ENCODE measurements at regions not wholly inside any gene's neighbourhood (a gene's known extent, or its start where the extent isn't known, plus 50 kb on each side); places are given as distances from the start of the nearest gene placed in this dataset.
"Not testable (repeated sequence)": the region's sequence is repeated elsewhere in the genome, so short reads cannot be mapped to it uniquely, and the experiment has no call there.

DNA sequence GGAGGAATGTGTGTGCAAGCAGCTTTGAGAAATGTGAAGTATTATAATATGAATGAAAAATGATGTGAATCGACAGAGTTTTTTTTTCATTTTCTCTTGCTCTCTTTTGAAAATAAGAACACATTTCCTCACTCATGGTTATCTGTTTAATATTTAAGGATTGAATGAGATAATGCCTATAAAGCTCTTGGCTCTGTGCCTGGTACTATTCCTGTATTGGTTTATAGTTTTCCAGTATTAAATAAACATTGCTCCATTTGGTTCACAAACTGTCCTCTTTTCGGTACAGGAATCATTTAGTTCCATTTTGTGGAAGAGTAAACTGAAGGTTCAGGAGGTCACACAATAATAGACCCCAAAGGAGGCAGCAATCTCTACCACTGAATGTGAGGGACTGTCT, 1185.5 kb upstream of the WWC1 start:
- Histone ChIP-seq H3K9ac (no peak overlapping the region), H3K79me2 (ENCODE audit: insufficient read depth) (no peaks in the 10 kb centered on the region), H3K4me1 (ENCODE audit: insufficient read depth) (no peaks in the 10 kb centered on the region), H3K27ac (no peak overlapping the region), H3K4me3 (no peak overlapping the region), H3K4me2 (ENCODE audit: unreplicated experiment) (no peak overlapping the region), H3F3A (ENCODE audit: insufficient read depth) (no peaks in the 10 kb centered on the region), H3K27me3 (replicated peaks; ENCODE audit: insufficient read depth) (no peaks in the 10 kb centered on the region), H3K9me2 (ENCODE audit: insufficient read depth) (no peaks in the 10 kb centered on the region), H3K9me3 (ENCODE audit: low read depth) (no peaks in the 10 kb centered on the region), H2AFZ (no peak overlapping the region), H4K20me1 (ENCODE audit: insufficient read depth) (no peaks in the 10 kb centered on the region), H3K36me3 (ENCODE audit: low read depth) (no peaks in the 10 kb centered on the region)
- no peak for DNase-seq
- WGBS, 2 experiments (ENCODE audit: low coverage in 1 of 2, low lambda C conversion rate in 2 of 2, missing lambda C conversion rate in 2 of 2) = 3 to 9% methylated on average over 2 of the region's 2 CpGs
- in situ Hi-C loops (cut with MboI) = no loop called here
- no peak for TF ChIP-seq EZH2 (IDR thresholded peaks at IDR 0.05; ENCODE audit: insufficient read depth, poor library complexity, severe bottlenecking)
- no peak for TF ChIP-seq EZH2phosphoT487 (IDR thresholded peaks at IDR 0.05; ENCODE audit: insufficient read depth, low read depth)

DNA sequence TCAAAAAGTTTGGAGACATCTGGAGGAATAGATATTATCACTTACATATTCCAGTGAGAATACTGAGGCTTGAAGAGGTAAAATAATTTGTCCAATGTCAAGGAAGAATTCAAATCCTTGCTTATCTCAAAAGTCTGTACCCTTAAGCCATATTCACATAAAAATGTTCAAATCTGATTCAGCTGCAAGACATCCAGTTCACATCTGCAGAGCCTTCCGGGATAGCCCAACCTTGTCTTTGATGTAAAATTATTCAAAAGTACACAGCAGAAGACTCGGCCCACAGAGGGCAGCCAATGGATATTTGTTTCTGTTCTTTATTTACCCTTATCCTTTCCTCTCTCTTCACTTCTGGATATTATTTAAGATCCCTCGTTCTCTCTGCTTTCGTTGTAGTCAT, 1183.8 kb upstream of the WWC1 start:
- no peak for TF ChIP-seq EZH2phosphoT487 (IDR thresholded peaks at IDR 0.05; ENCODE audit: insufficient read depth, low read depth)
- no peak for TF ChIP-seq EZH2 (IDR thresholded peaks at IDR 0.05; ENCODE audit: insufficient read depth, poor library complexity, severe bottlenecking)
- H3K4me2 ChIP-seq (ENCODE audit: unreplicated experiment) = no peak overlapping the region

DNA sequence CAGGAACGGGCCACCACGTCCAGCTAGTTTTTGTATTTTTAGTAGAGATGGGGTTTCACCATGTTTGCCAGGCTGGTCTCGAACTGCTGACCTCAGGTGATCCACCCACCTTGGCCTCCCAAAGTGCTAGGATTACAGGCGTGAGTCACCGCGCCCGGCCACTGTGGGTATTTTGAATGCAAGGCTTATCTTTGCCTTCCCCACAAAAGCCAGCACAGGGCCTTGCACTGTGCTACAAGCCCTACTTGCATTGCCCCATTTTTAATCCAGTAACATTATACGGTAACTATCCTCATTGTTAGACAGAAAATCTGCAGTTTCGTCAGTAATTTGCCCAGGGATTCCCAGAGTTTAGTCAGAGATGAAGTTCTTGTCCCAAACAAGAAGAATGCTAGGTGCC, 1183.2 kb upstream of the WWC1 start:
- 32 to 39% methylated on average over 9 of the region's 9 CpGs for WGBS, 2 experiments (ENCODE audit: low coverage in 1 of 2, low lambda C conversion rate in 2 of 2, missing lambda C conversion rate in 2 of 2)
- H3K27ac ChIP-seq; in situ Hi-C loops (cut with MboI): not testable (repeated sequence)

More for the DNA sequence above, 1183.8 kb upstream of the WWC1 start:
- Histone ChIP-seq H3K36me3 (ENCODE audit: low read depth) (no peaks in the 10 kb centered on the region), H2AFZ (no peak overlapping the region), H3K4me1 (ENCODE audit: insufficient read depth) (no peaks in the 10 kb centered on the region), H3K27me3 (replicated peaks; ENCODE audit: insufficient read depth) (no peaks in the 10 kb centered on the region), H3K9me2 (ENCODE audit: insufficient read depth) (no peaks in the 10 kb centered on the region), H3F3A (ENCODE audit: insufficient read depth) (no peaks in the 10 kb centered on the region), H3K9me3 (ENCODE audit: low read depth) (no peaks in the 10 kb centered on the region), H3K79me2 (ENCODE audit: insufficient read depth) (no peaks in the 10 kb centered on the region), H4K20me1 (ENCODE audit: insufficient read depth) (no peaks in the 10 kb centered on the region), H3K9ac (no peak overlapping the region), H3K27ac (no peak overlapping the region), H3K4me3 (no peak overlapping the region)
- 24 to 27% methylated on average over 4 of the region's 4 CpGs for WGBS, 2 experiments (ENCODE audit: low coverage in 1 of 2, low lambda C conversion rate in 2 of 2, missing lambda C conversion rate in 2 of 2)
- no peak for DNase-seq
- in situ Hi-C loops (cut with MboI) = no loop called here

DNA sequence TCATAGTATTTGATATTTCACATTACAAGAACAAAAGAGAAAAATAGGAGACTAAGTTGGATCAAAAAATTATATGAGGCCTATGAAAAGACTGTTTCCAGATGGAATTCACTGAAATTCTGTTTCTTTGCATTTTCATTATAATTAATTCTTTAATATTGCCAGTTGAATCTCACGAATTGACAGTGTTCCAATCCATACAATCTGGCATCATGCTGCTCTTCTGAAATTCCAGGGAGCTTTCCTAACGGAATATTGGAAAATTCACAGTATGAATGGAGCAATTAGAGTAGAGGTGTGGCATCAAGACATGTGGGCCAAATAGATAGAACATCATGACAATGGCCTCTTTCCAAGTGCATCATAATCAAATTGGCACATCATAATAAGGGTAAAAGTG, 1178.9 kb upstream of the WWC1 start:
- no peaks in the 10 kb centered on the region for H3K4me1 ChIP-seq (ENCODE audit: insufficient read depth)
- no peak overlapping the region for H3K4me3 ChIP-seq
- H4K20me1 ChIP-seq (ENCODE audit: insufficient read depth) = no peaks in the 10 kb centered on the region
- TF ChIP-seq EZH2phosphoT487 (IDR thresholded peaks at IDR 0.05; ENCODE audit: insufficient read depth, low read depth) = no peak
- TF ChIP-seq EZH2 (IDR thresholded peaks at IDR 0.05; ENCODE audit: insufficient read depth, poor library complexity, severe bottlenecking) = no peak
- no peaks in the 10 kb centered on the region for H3K9me2 ChIP-seq (ENCODE audit: insufficient read depth)
- 7 to 8% methylated on average over 2 of the region's 2 CpGs for WGBS, 2 experiments (ENCODE audit: low coverage in 1 of 2, low lambda C conversion rate in 2 of 2, missing lambda C conversion rate in 2 of 2)
- no peaks in the 10 kb centered on the region for H3K36me3 ChIP-seq (ENCODE audit: low read depth)
- no peaks in the 10 kb centered on the region for H3F3A ChIP-seq (ENCODE audit: insufficient read depth)
- no peaks in the 10 kb centered on the region for H3K9me3 ChIP-seq (ENCODE audit: low read depth)
- no peak for DNase-seq
- H3K27me3 ChIP-seq (replicated peaks; ENCODE audit: insufficient read depth) = no peaks in the 10 kb centered on the region
- in situ Hi-C loops (cut with MboI) = no loop called here
- no peak overlapping the region for H3K27ac ChIP-seq
- H2AFZ ChIP-seq = no peak overlapping the region
- H3K9ac ChIP-seq = no peak overlapping the region
- no peak overlapping the region for H3K4me2 ChIP-seq (ENCODE audit: unreplicated experiment)
- H3K79me2 ChIP-seq (ENCODE audit: insufficient read depth) = no peaks in the 10 kb centered on the region

More for the DNA sequence above, 1183.2 kb upstream of the WWC1 start:
- H3K4me1 ChIP-seq (ENCODE audit: insufficient read depth); H3K9me3 ChIP-seq (ENCODE audit: low read depth); H3F3A ChIP-seq (ENCODE audit: insufficient read depth); H3K9ac ChIP-seq; H3K4me3 ChIP-seq; H3K79me2 ChIP-seq (ENCODE audit: insufficient read depth); H2AFZ ChIP-seq; H4K20me1 ChIP-seq (ENCODE audit: insufficient read depth); H3K4me2 ChIP-seq (ENCODE audit: unreplicated experiment); H3K36me3 ChIP-seq (ENCODE audit: low read depth); DNase-seq; H3K9me2 ChIP-seq (ENCODE audit: insufficient read depth); H3K27me3 ChIP-seq (replicated peaks; ENCODE audit: insufficient read depth): not testable (repeated sequence)

DNA sequence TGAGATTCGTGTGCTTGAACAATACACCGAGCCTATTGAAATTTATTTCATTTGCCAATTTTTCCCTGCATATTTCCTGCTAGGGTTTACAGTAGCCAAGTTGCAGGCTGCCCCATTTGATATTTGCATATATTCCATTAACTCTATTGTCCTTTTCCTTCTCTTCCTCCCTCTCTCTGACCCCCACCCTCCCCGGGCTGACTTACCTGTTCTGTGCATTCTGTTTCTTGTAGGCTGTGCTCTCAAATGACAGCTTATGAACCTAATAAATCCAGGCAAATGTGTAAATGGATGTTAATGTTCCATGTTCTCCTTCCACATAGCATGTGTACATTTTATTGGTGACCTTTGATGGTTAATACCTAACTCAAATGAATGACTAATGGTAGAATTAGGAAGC, 1169.2 kb upstream of the WWC1 start:
- Histone ChIP-seq H3K9me2 (ENCODE audit: insufficient read depth) (no peaks in the 10 kb centered on the region), H3K27ac (no peak overlapping the region), H3F3A (ENCODE audit: insufficient read depth) (no peaks in the 10 kb centered on the region), H3K27me3 (replicated peaks; ENCODE audit: insufficient read depth) (no peaks in the 10 kb centered on the region), H2AFZ (no peak overlapping the region), H3K9me3 (ENCODE audit: low read depth) (no peaks in the 10 kb centered on the region), H3K4me2 (ENCODE audit: unreplicated experiment) (no peak overlapping the region), H3K4me3 (no peak overlapping the region), H4K20me1 (ENCODE audit: insufficient read depth) (no peaks in the 10 kb centered on the region), H3K4me1 (ENCODE audit: insufficient read depth) (no peaks in the 10 kb centered on the region), H3K79me2 (ENCODE audit: insufficient read depth) (no peaks in the 10 kb centered on the region), H3K36me3 (ENCODE audit: low read depth) (no peaks in the 10 kb centered on the region), H3K9ac (no peak overlapping the region)
- TF ChIP-seq EZH2 (IDR thresholded peaks at IDR 0.05; ENCODE audit: insufficient read depth, poor library complexity, severe bottlenecking) (no peak), EZH2phosphoT487 (IDR thresholded peaks at IDR 0.05; ENCODE audit: insufficient read depth, low read depth) (no peak)
- in situ Hi-C loops (cut with MboI) = no loop called here
- no peak for DNase-seq
- 30 to 33% methylated on average over 3 of the region's 3 CpGs for WGBS, 2 experiments (ENCODE audit: low coverage in 1 of 2, low lambda C conversion rate in 2 of 2, missing lambda C conversion rate in 2 of 2)
